OCI-LY3 (cell line): ENCODE measurements at regions not wholly inside any gene's neighbourhood (a gene's known extent, or its start where the extent isn't known, plus 50 kb on each side); places are given as distances from the start of the nearest gene placed in this dataset.

Source experiments
- EZH2phosphoT487 ChIP-seq: fragments of 200-600 bp; shearing (Covaris generic); IDR thresholded peaks from 2 replicates; pipeline ENCODE4 v1.6.1; 2018; ENCODE audit warnings: antibody characterized with exemption, mixed run types, low read depth
- TF ChIP-seq, protein P1 (sequence below): fragments of 200-600, 300-600 bp; sonication (generic); IDR thresholded peaks from 2 replicates; pipeline ENCODE4 v1.5.1; 2014; ENCODE audit warnings: antibody characterized with exemption, low read length, low read depth

DNA sequence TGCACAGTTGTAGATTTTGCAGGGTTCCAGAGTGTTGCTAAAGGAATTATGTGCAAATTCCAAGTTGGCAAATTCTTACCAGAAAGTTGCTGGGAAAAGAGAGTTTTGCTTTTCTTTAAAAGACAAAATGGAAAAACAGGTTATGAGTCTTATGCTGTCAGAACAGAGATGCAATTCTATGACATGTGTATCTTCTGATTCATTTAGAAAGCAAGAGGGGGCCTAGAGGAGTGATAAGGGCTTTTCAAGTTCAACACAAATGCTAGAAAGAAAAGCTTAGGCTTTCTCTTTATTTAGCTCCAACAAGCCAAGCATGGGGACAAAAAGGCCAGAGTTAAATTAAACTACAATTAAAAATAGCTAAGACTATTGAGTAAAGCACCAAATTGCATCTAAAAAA, 72.4 kb upstream of the GATB start:
- TF ChIP-seq EZH2phosphoT487 = no peak
- TF ChIP-seq, protein P1, sequence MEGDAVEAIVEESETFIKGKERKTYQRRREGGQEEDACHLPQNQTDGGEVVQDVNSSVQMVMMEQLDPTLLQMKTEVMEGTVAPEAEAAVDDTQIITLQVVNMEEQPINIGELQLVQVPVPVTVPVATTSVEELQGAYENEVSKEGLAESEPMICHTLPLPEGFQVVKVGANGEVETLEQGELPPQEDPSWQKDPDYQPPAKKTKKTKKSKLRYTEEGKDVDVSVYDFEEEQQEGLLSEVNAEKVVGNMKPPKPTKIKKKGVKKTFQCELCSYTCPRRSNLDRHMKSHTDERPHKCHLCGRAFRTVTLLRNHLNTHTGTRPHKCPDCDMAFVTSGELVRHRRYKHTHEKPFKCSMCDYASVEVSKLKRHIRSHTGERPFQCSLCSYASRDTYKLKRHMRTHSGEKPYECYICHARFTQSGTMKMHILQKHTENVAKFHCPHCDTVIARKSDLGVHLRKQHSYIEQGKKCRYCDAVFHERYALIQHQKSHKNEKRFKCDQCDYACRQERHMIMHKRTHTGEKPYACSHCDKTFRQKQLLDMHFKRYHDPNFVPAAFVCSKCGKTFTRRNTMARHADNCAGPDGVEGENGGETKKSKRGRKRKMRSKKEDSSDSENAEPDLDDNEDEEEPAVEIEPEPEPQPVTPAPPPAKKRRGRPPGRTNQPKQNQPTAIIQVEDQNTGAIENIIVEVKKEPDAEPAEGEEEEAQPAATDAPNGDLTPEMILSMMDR = no peak
